NCI-H2107 treated with DMSO at 0.1 percent for 48 hours (cell line): ENCODE measurements at regions not wholly inside any gene's neighbourhood (a gene's known extent, or its start where the extent isn't known, plus 50 kb on each side); places are given as distances from the start of the nearest gene placed in this dataset.
A peak's percentile ranks its signal among the peaks of the same experiment; 100 is the strongest.

ENCODE experiments used
- DNase-seq: peaks from one replicate; lab custom pipeline; 2025; ENCODE audit not compliant: unreplicated experiment; lab: John Stamatoyannopoulos, UW

- DNase-seq: no peak
Measured at GRCh38 chr3:124591699-124592098, 138.6 kb upstream of the UMPS start.

GRCh38 chr3:124592658-124593441, 137.4 kb upstream of the UMPS start:
- no peak for DNase-seq

GRCh38 chr3:124593442-124593829, 136.8 kb upstream of the UMPS start:
- DNase-seq: no peak

GRCh38 chr3:124594581-124594980, 135.7 kb upstream of the UMPS start:
- DNase-seq: no peak

- no peak for DNase-seq
Measured at GRCh38 chr3:124597273-124597672, 133.0 kb upstream of the UMPS start.

GRCh38 chr3:124597979-124598378, 132.3 kb upstream of the UMPS start:
- no peak for DNase-seq

- peak; percentile 20 for DNase-seq
Measured at GRCh38 chr3:124599147-124599765, 131.0 kb upstream of the UMPS start.

GRCh38 chr3:124599779-124600693, 130.2 kb upstream of the UMPS start:
- no peak for DNase-seq

- no peak for DNase-seq
Measured at GRCh38 chr3:124600765-124601164, 129.5 kb upstream of the UMPS start.

GRCh38 chr3:124601190-124601589, 129.1 kb upstream of the UMPS start:
- DNase-seq: no peak

GRCh38 chr3:124602980-124603627, 127.1 kb upstream of the UMPS start:
- no peak for DNase-seq

- DNase-seq: no peak
Measured at GRCh38 chr3:124605781-124606579, 124.3 kb upstream of the UMPS start.

- no peak for DNase-seq
Measured at GRCh38 chr3:124607163-124607562, 123.1 kb upstream of the UMPS start.

- DNase-seq: no peak
Measured at GRCh38 chr3:124609402-124609801, 120.8 kb upstream of the UMPS start.

GRCh38 chr3:124610130-124610529, 120.1 kb upstream of the UMPS start:
- DNase-seq: no peak

GRCh38 chr3:124611520-124611919, 118.7 kb upstream of the UMPS start:
- no peak for DNase-seq

GRCh38 chr3:124615896-124616543, 114.2 kb upstream of the UMPS start:
- peak; percentile 13 for DNase-seq

GRCh38 chr3:124617177-124617576, 113.1 kb upstream of the UMPS start:
- DNase-seq: no peak

GRCh38 chr3:124619887-124620599, 110.2 kb upstream of the UMPS start:
- no peak for DNase-seq
